B cell (primary cell): ENCODE measurements at regions not wholly inside any gene's neighbourhood (a gene's known extent, or its start where the extent isn't known, plus 50 kb on each side); places are given as distances from the start of the nearest gene placed in this dataset.

Experiments used
- ATAC-seq: fragments of 200-7000 bp; cut with Tn5 transposase; one replicate; pipeline ENCODE4 v1.10.0; 2021; ENCODE audit warnings: low read depth, mild to moderate bottlenecking, moderate number of reproducible peaks, moderate library complexity
- CTCF ChIA-PET: fragments of 350-600 bp; sonication (Branson Sonifier 250); formaldehyde crosslinking; loops from one replicate; lab custom pipeline; 2021; ENCODE audit warnings: antibody characterized with exemption, inconsistent platforms; lab: Charles Lee
- POLR2A ChIA-PET: fragments of 350-600 bp; sonication (Branson Sonifier 250); formaldehyde crosslinking; loops from one replicate; lab custom pipeline; 2021; ENCODE audit warnings: antibody characterized with exemption; lab: Charles Lee
- DNase-seq: peaks from one replicate; pipeline ENCODE4 v3.0.0; 2013
- H2AFZ ChIP-seq: 2 replicates; pipeline ENCODE4 v1.6.1; 2012; ENCODE audit warnings: mild to moderate bottlenecking, low read depth, low read length; ENCODE audit not compliant: insufficient read depth, poor library complexity, severe bottlenecking
- H3K27ac ChIP-seq, 2 donors: 1 replicate in 1 of 2; 2 replicates in 1 of 2; pipeline ENCODE4 v1.5.1; 2012 to 2013; ENCODE audit warnings: low read length in 2 of 2, mild to moderate bottlenecking in 2 of 2, moderate library complexity in 1 of 2
- H3K27me3 ChIP-seq, 4 experiments: fragments of 200-600 bp in 1 of 4; sonication (generic) in 1 of 4; replicated peaks in 1 of 4; 1 replicate in 2 of 4; 2 replicates in 2 of 4; pipeline versions ENCODE4 v1.6.1 to v1.7.0; 2013 to 2016; ENCODE audit warnings: low read length in 3 of 4, mild to moderate bottlenecking in 2 of 4, mixed read lengths in 1 of 4, moderate library complexity in 1 of 4; ENCODE audit not compliant: insufficient read depth in 4 of 4, control insufficient read depth in 3 of 4; ENCODE audit errors: control extremely low read depth in 1 of 4
- H3K36me3 ChIP-seq, 2 experiments: replicated peaks in 1 of 2; 1 replicate in 1 of 2; 2 replicates in 1 of 2; pipeline versions ENCODE4 v1.6.1 to v1.7.1; 2013; ENCODE audit warnings: low read length in 1 of 2; ENCODE audit not compliant: insufficient read depth in 2 of 2, control insufficient read depth in 1 of 2; ENCODE audit errors: control extremely low read depth in 1 of 2, extremely low read depth in 1 of 2
- H3K4me1 ChIP-seq, 2 donors: fragments of 200-600 bp in 1 of 2; sonication (generic) in 1 of 2; 1 replicate in 1 of 2; 2 replicates in 1 of 2; pipeline versions ENCODE4 v1.5.1 to v1.6.1; 2013 to 2017; ENCODE audit warnings: low read length in 2 of 2; ENCODE audit not compliant: control insufficient read depth in 2 of 2, insufficient read depth in 2 of 2
- H3K4me2 ChIP-seq: replicated peaks from 2 replicates; pipeline ENCODE3; 2012; ENCODE audit warnings: mild to moderate bottlenecking, low read depth, low read length; ENCODE audit not compliant: poor library complexity, severe bottlenecking
- H3K4me3 ChIP-seq, 5 experiments: fragments of 200-600 bp in 1 of 5; sonication (generic) in 1 of 5; 1 replicate in 3 of 5; 2 replicates in 2 of 5; pipeline versions ENCODE4 v1.5.1 to v1.7.0; 2011 to 2016; ENCODE audit warnings: low read length in 4 of 5, mild to moderate bottlenecking in 4 of 5, low read depth in 2 of 5, control low read depth in 1 of 5, moderate library complexity in 1 of 5; ENCODE audit not compliant: insufficient read depth in 1 of 5; ENCODE audit errors: control extremely low read depth in 1 of 5, extremely low read depth in 1 of 5
- H3K79me2 ChIP-seq: fragments of 200-600 bp; sonication (generic); one replicate; pipeline ENCODE4 v1.6.0; 2016; ENCODE audit warnings: low read length; ENCODE audit not compliant: control insufficient read depth, insufficient read depth
- H3K9ac ChIP-seq: fragments of 200-600 bp; sonication (generic); 2 replicates; pipeline ENCODE4 v1.6.1; 2017; ENCODE audit warnings: mild to moderate bottlenecking, low read length, moderate library complexity
- H3K9me3 ChIP-seq, 3 donors: one replicate each; pipeline versions ENCODE4 v1.6.1 to v1.7.1; 2013; ENCODE audit warnings: low read length in 2 of 3; ENCODE audit not compliant: control insufficient read depth in 2 of 3, insufficient read depth in 1 of 3; ENCODE audit errors: control extremely low read depth in 1 of 3
- H4K20me1 ChIP-seq: 2 replicates; pipeline ENCODE4 v1.6.0; 2012; ENCODE audit warnings: mild to moderate bottlenecking, low read length; ENCODE audit not compliant: insufficient read depth, control insufficient read depth, poor library complexity, severe bottlenecking
- H3K27ac Mint-ChIP-seq: one replicate; pipeline ENCODE4 v1.8.0; 2021; ENCODE audit warnings: mixed read lengths
- H3K27me3 Mint-ChIP-seq: one replicate; pipeline ENCODE4 v1.8.0; 2021; ENCODE audit warnings: mixed read lengths
- H3K4me1 Mint-ChIP-seq: one replicate; pipeline ENCODE4 v1.8.0; 2021; ENCODE audit warnings: mixed read lengths
- H3K4me3 Mint-ChIP-seq: one replicate; pipeline ENCODE4 v1.8.0; 2021; ENCODE audit warnings: mixed read lengths
- H3K9me3 Mint-ChIP-seq: one replicate; pipeline ENCODE4 v1.8.0; 2022; ENCODE audit warnings: mixed read lengths; ENCODE audit not compliant: insufficient read depth
- CTCF ChIP-seq: fragments of 200-600 bp; IDR thresholded peaks from one replicate; pipeline ENCODE4 v1.8.0; 2022; ENCODE audit warnings: antibody characterized with exemption, mild to moderate bottlenecking
- EZH2 ChIP-seq: IDR thresholded peaks from 2 replicates; pipeline ENCODE4 v1.6.1; 2012; ENCODE audit warnings: borderline replicate concordance, low read depth, mild to moderate bottlenecking, moderate library complexity, low read length; ENCODE audit not compliant: insufficient read depth, poor library complexity, severe bottlenecking
- WGBS: methylation state at CpG from one replicate; pipeline ENCODE4 v1.1.5; 2013; ENCODE audit warnings: missing lambda C conversion rate; ENCODE audit not compliant: insufficient coverage; 5-methylcytosine and 5-hydroxymethylcytosine counted together
- intact Hi-C: fragments of 100-400 bp; cut with micrococcal nuclease; formaldehyde crosslinking; loops from one replicate; pipeline ENCODE4 v1.10.0; 2022

GRCh38 chr9:78788101-78788500 lies 491.2 kb downstream of the PSAT1 start:
- no peak overlapping the region for H3K4me3 ChIP-seq
- CTCF ChIA-PET = no interaction called here
- Mint-ChIP-seq H3K4me3 (no peak overlapping the region), H3K9me3 (no peaks in the 10 kb centered on the region), H3K4me1 (peaks cover 2% of the 10 kb centered on the region), H3K27me3 (peaks cover 2% of the 10 kb centered on the region), H3K27ac (no peak overlapping the region)
- peaks cover 0 to 1% (median 0%) of the 10 kb centered on the region in 3 donors for H3K9me3 ChIP-seq
- no peaks in the 10 kb centered on the region for H4K20me1 ChIP-seq
- H3K4me1 ChIP-seq = no peaks in the 10 kb centered on the region
- no peaks in the 10 kb centered on the region for H3K36me3 ChIP-seq
- H2AFZ ChIP-seq = no peak overlapping the region
- H3K27me3 ChIP-seq = no peaks in the 10 kb centered on the region
- TF ChIP-seq CTCF (no peak), EZH2 (no peak)
- DNase-seq (no peak), ATAC-seq (no peak)
- no peak overlapping the region for H3K9ac ChIP-seq
- H3K79me2 ChIP-seq = no peaks in the 10 kb centered on the region
- no peak overlapping the region for H3K27ac ChIP-seq
- intact Hi-C loops = no loop called here
- no peak overlapping the region for H3K4me2 ChIP-seq
- POLR2A ChIA-PET = no interaction called here

- peaks cover 2% of the 10 kb centered on the region for H3K27me3 Mint-ChIP-seq
- WGBS = 100% methylated on average over 1 of the region's 2 CpGs
- CTCF ChIA-PET = interaction anchor here (0.7 to 1.1 kb wide), 2 partner anchors 13 to 539 kb away, joined by 3 read pairs; no protein-coding TSS in a partner anchor
These were observed 494.9 kb downstream of the PSAT1 start for GRCh38 chr9:78791779-78792178.

More at GRCh38 chr9:78791779-78792178, 494.9 kb downstream of the PSAT1 start:
- POLR2A ChIA-PET = no interaction called here
- Mint-ChIP-seq H3K27ac (no peak overlapping the region), H3K4me3 (no peak overlapping the region), H3K9me3 (no peaks in the 10 kb centered on the region), H3K4me1 (no peaks in the 10 kb centered on the region)
- H3K79me2 ChIP-seq = no peaks in the 10 kb centered on the region
- H3K9me3 ChIP-seq = peaks cover 0 to 1% (median 0%) of the 10 kb centered on the region in 3 donors
- ATAC-seq (no peak), DNase-seq (no peak)
- H3K9ac ChIP-seq = no peak overlapping the region
- intact Hi-C loops = no loop called here
- H3K4me1 ChIP-seq = no peaks in the 10 kb centered on the region
- H3K4me3 ChIP-seq = no peak overlapping the region
- TF ChIP-seq CTCF = no peak
- TF ChIP-seq EZH2 = no peak
- no peak overlapping the region for H3K4me2 ChIP-seq
- no peaks in the 10 kb centered on the region for H3K27me3 ChIP-seq
- H3K36me3 ChIP-seq = no peaks in the 10 kb centered on the region
- no peak overlapping the region for H2AFZ ChIP-seq
- H4K20me1 ChIP-seq = no peaks in the 10 kb centered on the region
- H3K27ac ChIP-seq = no peak overlapping the region
